ENCODE measurements at regions not wholly inside any gene's neighbourhood (a gene's known extent, or its start where the extent isn't known, plus 50 kb on each side); places are given as distances from the start of the nearest gene placed in this dataset.

DNA sequence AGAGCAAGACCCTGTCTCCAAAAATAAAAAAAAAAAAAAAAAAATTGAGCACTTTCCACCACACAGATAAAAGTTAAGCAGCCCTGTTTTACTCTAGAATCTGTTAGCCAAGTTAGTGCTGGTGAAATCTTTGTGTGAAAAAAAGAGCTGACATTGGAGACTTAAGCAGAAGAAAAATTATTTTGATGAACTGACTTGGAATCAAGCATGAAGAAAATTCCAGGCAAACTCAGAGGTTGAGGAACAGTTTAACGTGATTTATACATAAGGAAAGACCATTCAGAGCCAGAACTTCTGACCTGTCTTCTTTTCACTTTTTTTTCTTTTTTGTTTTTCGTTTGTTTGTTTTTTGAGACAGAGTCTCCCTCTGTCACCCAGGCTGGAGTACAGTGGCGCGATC, 79.6 kb upstream of the RBPJ start:
- TF ChIP-seq EP300 (IDR thresholded peaks at IDR 0.05) (no peak), CTCF (IDR thresholded peaks at IDR 0.05) (no peak)

All from tibial nerve (tissue), 4 donors.